ENCODE measurements at regions not wholly inside any gene's neighbourhood (a gene's known extent, or its start where the extent isn't known, plus 50 kb on each side); places are given as distances from the start of the nearest gene placed in this dataset.

GRCh38 chr2:196362973-196363549, 191.7 kb upstream of the STK17B start:
- no peak for DNase-seq

- DNase-seq, result no peak
Measured at GRCh38 chr2:196365145-196365544, 193.8 kb upstream of the STK17B start.

GRCh38 chr2:196365923-196366322, 194.5 kb upstream of the STK17B start:
- no peak for DNase-seq

- DNase-seq, result no peak
Measured at GRCh38 chr2:196367633-196368032, 196.3 kb upstream of the STK17B start.

GRCh38 chr2:196368546-196369225, 197.3 kb upstream of the STK17B start:
- DNase-seq, result no peak

GRCh38 chr2:196369967-196370366, 198.6 kb upstream of the STK17B start:
- DNase-seq, result no peak

- no peak for DNase-seq
Measured at GRCh38 chr2:196370381-196370780, 199.0 kb upstream of the STK17B start.

- DNase-seq, result no peak
Measured at GRCh38 chr2:196372276-196372809, 201.0 kb upstream of the STK17B start.

GRCh38 chr2:196372811-196373664, 201.7 kb upstream of the STK17B start:
- no peak for DNase-seq

- no peak for DNase-seq
Measured at GRCh38 chr2:196376984-196377877, 205.9 kb upstream of the STK17B start.

- DNase-seq, result no peak
Measured at GRCh38 chr2:196379600-196379999, 208.2 kb upstream of the STK17B start.

- no peak for DNase-seq
Measured at GRCh38 chr2:196380098-196380497, 208.7 kb upstream of the STK17B start.

- no peak for DNase-seq
Measured at GRCh38 chr2:196380575-196380974, 209.2 kb upstream of the STK17B start.

- no peak for DNase-seq
Measured at GRCh38 chr2:196381464-196381863, 210.1 kb upstream of the STK17B start.

- DNase-seq, result no peak
Measured at GRCh38 chr2:196383799-196384198, 212.4 kb upstream of the STK17B start.

GRCh38 chr2:196384729-196385128, 213.4 kb upstream of the STK17B start:
- no peak for DNase-seq

GRCh38 chr2:196389670-196390069, 218.3 kb upstream of the STK17B start:
- no peak for DNase-seq

GRCh38 chr2:196390243-196391148, 219.1 kb upstream of the STK17B start:
- no peak for DNase-seq

- DNase-seq, result no peak
Measured at GRCh38 chr2:196391149-196391479, 219.7 kb upstream of the STK17B start.

GRCh38 chr2:196399096-196399495, 227.7 kb upstream of the STK17B start:
- no peak for DNase-seq

Measured in NCI-H187 (cell line).